Loucy (cell line): ENCODE measurements at regions not wholly inside any gene's neighbourhood (a gene's known extent, or its start where the extent isn't known, plus 50 kb on each side); places are given as distances from the start of the nearest gene placed in this dataset.
"Not testable (repeated sequence)": the region's sequence is repeated elsewhere in the genome, so short reads cannot be mapped to it uniquely, and the experiment has no call there.

Experiments used
- H2AFZ ChIP-seq: fragments of 200-600 bp; sonication (generic); 2 replicates; pipeline ENCODE4 v1.6.0; 2016; ENCODE audit warnings: antibody characterized with exemption, mild to moderate bottlenecking, low read length, moderate library complexity
- H3F3A ChIP-seq: fragments of 200-600 bp; 2 replicates; pipeline ENCODE4 v1.6.0; 2016; ENCODE audit warnings: antibody characterized with exemption, low read depth, mild to moderate bottlenecking
- H3K27me3 ChIP-seq: fragments of 200-600 bp; sonication (generic); 2 replicates; pipeline ENCODE4 v1.6.1; 2014; ENCODE audit warnings: low read length, mild to moderate bottlenecking; ENCODE audit not compliant: insufficient read depth, poor library complexity, severe bottlenecking
- H3K36me3 ChIP-seq: fragments of 200-600 bp; sonication (generic); 2 replicates; pipeline ENCODE4 v1.6.1; 2016; ENCODE audit warnings: low read length; ENCODE audit not compliant: insufficient read depth
- H3K4me1 ChIP-seq: fragments of 200-600 bp; sonication (generic); 2 replicates; pipeline ENCODE4 v1.5.1; 2014; ENCODE audit warnings: low read length, mild to moderate bottlenecking; ENCODE audit not compliant: insufficient read depth, poor library complexity, severe bottlenecking
- H3K4me2 ChIP-seq: fragments of 200-600 bp; sonication (generic); 2 replicates; pipeline ENCODE4 v1.6.0; 2014; ENCODE audit warnings: antibody characterized with exemption, low read length, low read depth, mild to moderate bottlenecking; ENCODE audit not compliant: poor library complexity, severe bottlenecking
- H3K4me3 ChIP-seq: fragments of 200-600 bp; sonication (generic); 2 replicates; pipeline ENCODE4 v1.5.1; 2014; ENCODE audit warnings: low read length, mild to moderate bottlenecking, mixed read lengths; ENCODE audit not compliant: poor library complexity, severe bottlenecking
- H3K79me2 ChIP-seq: fragments of 200-600 bp; sonication (generic); 2 replicates; pipeline ENCODE4 v1.6.1; 2014; ENCODE audit warnings: low read length; ENCODE audit not compliant: insufficient read depth
- H3K9ac ChIP-seq: fragments of 200-600 bp; sonication (generic); 2 replicates; pipeline ENCODE4 v1.6.0; 2014; ENCODE audit warnings: mild to moderate bottlenecking, low read depth, low read length, moderate library complexity; ENCODE audit not compliant: poor library complexity, severe bottlenecking
- H3K9me2 ChIP-seq: fragments of 200-600 bp; sonication (generic); replicated peaks from 2 replicates; pipeline ENCODE4 v1.6.1; 2016; ENCODE audit warnings: low read depth, low read length, mixed read lengths
- H3K9me3 ChIP-seq: fragments of 200-600 bp; sonication (generic); 2 replicates; pipeline ENCODE4 v1.6.1; 2014; ENCODE audit warnings: mild to moderate bottlenecking, antibody characterized with exemption, low read length, low read depth; ENCODE audit not compliant: insufficient read depth
- H4K20me1 ChIP-seq: fragments of 200-600 bp; sonication (generic); 2 replicates; pipeline ENCODE4 v1.6.0; 2014; ENCODE audit warnings: antibody characterized with exemption, low read length, mild to moderate bottlenecking; ENCODE audit not compliant: insufficient read depth, poor library complexity, severe bottlenecking
- CTCF ChIP-seq: fragments of 200-600 bp; sonication (generic); conservative IDR thresholded peaks from 2 replicates; pipeline ENCODE4 v1.5.1; 2014; ENCODE audit warnings: mild to moderate bottlenecking, antibody characterized with exemption, low read length
- EZH2phosphoT487 ChIP-seq: fragments of 200-600 bp; IDR thresholded peaks from 2 replicates; pipeline ENCODE4 v1.6.1; 2018; ENCODE audit warnings: antibody characterized with exemption, mild to moderate bottlenecking, moderate library complexity, borderline replicate concordance

- H3K27me3 ChIP-seq = no peaks in the 10 kb centered on the region
- no peak overlapping the region for H3K4me2 ChIP-seq
- H3K4me3 ChIP-seq = no peak overlapping the region
- no peaks in the 10 kb centered on the region for H3K79me2 ChIP-seq
- TF ChIP-seq CTCF (no peak), EZH2phosphoT487 (no peak)
- no peak overlapping the region for H3K9ac ChIP-seq
- H2AFZ ChIP-seq = no peak overlapping the region
- H3K9me3 ChIP-seq = peaks cover 13% of the 10 kb centered on the region; the same call in 1 of the 2 replicates
- H4K20me1 ChIP-seq = no peaks in the 10 kb centered on the region
- no peaks in the 10 kb centered on the region for H3K36me3 ChIP-seq
- H3K4me1 ChIP-seq = peaks cover 24% of the 10 kb centered on the region
- H3K9me2 ChIP-seq = no peaks in the 10 kb centered on the region
- no peaks in the 10 kb centered on the region for H3F3A ChIP-seq
Measured at GRCh38 chr17:77619851-77620250, 338.7 kb upstream of the TNRC6C start.

GRCh38 chr17:77620282-77620681, 338.2 kb upstream of the TNRC6C start:
- Histone ChIP-seq H3K27me3 (no peaks in the 10 kb centered on the region), H3K79me2 (no peaks in the 10 kb centered on the region), H2AFZ (no peak overlapping the region), H3K9me3 (peaks cover 13% of the 10 kb centered on the region; the same call in 1 of the 2 replicates), H3K9me2 (no peaks in the 10 kb centered on the region), H4K20me1 (no peaks in the 10 kb centered on the region), H3K4me1 (peaks cover 24% of the 10 kb centered on the region), H3K36me3 (no peaks in the 10 kb centered on the region), H3K9ac (no peak overlapping the region), H3F3A (no peaks in the 10 kb centered on the region), H3K4me3 (no peak overlapping the region), H3K4me2 (no peak overlapping the region)
- TF ChIP-seq EZH2phosphoT487 = no peak
- TF ChIP-seq CTCF = no peak

- H3K9ac ChIP-seq, H3K4me2 ChIP-seq, H3K36me3 ChIP-seq, H3K9me2 ChIP-seq, H3F3A ChIP-seq, H2AFZ ChIP-seq, H3K79me2 ChIP-seq, H3K27me3 ChIP-seq, H4K20me1 ChIP-seq, H3K4me3 ChIP-seq: not testable (repeated sequence)
- peaks cover 22% of the 10 kb centered on the region for H3K4me1 ChIP-seq
- peaks cover 17% of the 10 kb centered on the region; the same call in 1 of the 2 replicates for H3K9me3 ChIP-seq
Measured at GRCh38 chr17:77622084-77622483, 336.4 kb upstream of the TNRC6C start.

GRCh38 chr17:77622647-77623046, 335.9 kb upstream of the TNRC6C start:
- H3K9me2 ChIP-seq = no peaks in the 10 kb centered on the region
- H3K4me2 ChIP-seq = no peak overlapping the region
- H3K9ac ChIP-seq = no peak overlapping the region
- H3K36me3 ChIP-seq = no peaks in the 10 kb centered on the region
- peaks cover 19% of the 10 kb centered on the region; the same call in 1 of the 2 replicates for H3K9me3 ChIP-seq
- peak overlapping the region; percentile 42; the same call in 1 of the 2 replicates for H2AFZ ChIP-seq
- TF ChIP-seq EZH2phosphoT487 (no peak), CTCF (no peak)
- H3K4me3 ChIP-seq = no peak overlapping the region
- H3K4me1 ChIP-seq = peaks cover 19% of the 10 kb centered on the region
- no peaks in the 10 kb centered on the region for H3F3A ChIP-seq
- no peaks in the 10 kb centered on the region for H4K20me1 ChIP-seq
- H3K27me3 ChIP-seq = no peaks in the 10 kb centered on the region
- no peaks in the 10 kb centered on the region for H3K79me2 ChIP-seq

- not testable (repeated sequence) for H3F3A ChIP-seq, H3K79me2 ChIP-seq, H3K9ac ChIP-seq, H3K36me3 ChIP-seq, H3K4me2 ChIP-seq, H3K9me2 ChIP-seq, H2AFZ ChIP-seq, H3K4me3 ChIP-seq, H3K27me3 ChIP-seq, H4K20me1 ChIP-seq
- H3K4me1 ChIP-seq = peaks cover 18% of the 10 kb centered on the region
- peaks cover 19% of the 10 kb centered on the region; the same call in 1 of the 2 replicates for H3K9me3 ChIP-seq
Measured at GRCh38 chr17:77623321-77623720, 335.2 kb upstream of the TNRC6C start.
